OCI-LY7 (cell line): ENCODE measurements at regions not wholly inside any gene's neighbourhood (a gene's known extent, or its start where the extent isn't known, plus 50 kb on each side); places are given as distances from the start of the nearest gene placed in this dataset.
A peak's percentile ranks its signal among the peaks of the same experiment; 100 is the strongest.

Experiments used
- BruUV-seq: library from RNA; stranded (reverse); fragments of 400-500 nt; replicated peaks from 2 replicates; lab custom pipeline; 2021; lab: Mats Ljungman, UMichigan
- CTCF ChIA-PET: fragments of 300-600 bp; sonication (Branson Sonifier 250); formaldehyde crosslinking; loops from one replicate; lab custom pipeline; 2022; ENCODE audit warnings: antibody characterized with exemption; ENCODE audit not compliant: unreplicated experiment; lab: Charles Lee
- POLR2A ChIA-PET: fragments of 300-600 bp; sonication (Branson Sonifier 250); formaldehyde crosslinking; loops from one replicate; lab custom pipeline; 2022; ENCODE audit warnings: antibody characterized with exemption; lab: Charles Lee
- DNase-seq: peaks from one replicate; pipeline ENCODE4 v3.0.0-alpha.2; 2015; ENCODE audit warnings: low spot score
- H2AFZ ChIP-seq: fragments of 200-600 bp; sonication (generic), shearing (Covaris generic); 2 replicates; pipeline ENCODE4 v1.6.1; 2014; ENCODE audit warnings: mild to moderate bottlenecking, antibody characterized with exemption, low read length, moderate library complexity
- H3K27ac ChIP-seq: fragments of 200-600 bp; sonication (generic); 2 replicates; pipeline ENCODE4 v1.5.1; 2014; ENCODE audit warnings: mixed run types, low read depth, mild to moderate bottlenecking, moderate library complexity, low read length, inconsistent platforms; ENCODE audit not compliant: poor library complexity, severe bottlenecking
- H3K36me3 ChIP-seq: fragments of 200-600 bp; sonication (generic); 2 replicates; pipeline ENCODE4 v1.6.1; 2014; ENCODE audit warnings: mild to moderate bottlenecking, antibody characterized with exemption, low read length, moderate library complexity, mixed read lengths; ENCODE audit not compliant: insufficient read depth
- H3K4me1 ChIP-seq: fragments of 200-600 bp; sonication (generic); 2 replicates; pipeline ENCODE4 v1.5.1; 2014; ENCODE audit warnings: mild to moderate bottlenecking, low read length; ENCODE audit not compliant: insufficient read depth, poor library complexity, severe bottlenecking
- H3K4me2 ChIP-seq: fragments of 200-600 bp; sonication (generic); 2 replicates; pipeline ENCODE4 v1.6.1; 2014; ENCODE audit warnings: mild to moderate bottlenecking, low read length
- H3K4me3 ChIP-seq: fragments of 200-600 bp; sonication (generic); 2 replicates; pipeline ENCODE4 v1.5.1; 2014; ENCODE audit warnings: mild to moderate bottlenecking, low read depth, low read length; ENCODE audit not compliant: poor library complexity, severe bottlenecking
- H3K79me2 ChIP-seq: fragments of 200-600 bp; sonication (generic); 2 replicates; pipeline ENCODE4 v1.6.1; 2016; ENCODE audit warnings: low read depth, mild to moderate bottlenecking, low read length, moderate library complexity, mixed read lengths; ENCODE audit not compliant: insufficient read depth
- H3K9me2 ChIP-seq: fragments of 200-600 bp; sonication (generic); 2 replicates; pipeline ENCODE4 v1.6.1; 2016; ENCODE audit warnings: mild to moderate bottlenecking, low read length, mixed read lengths; ENCODE audit not compliant: insufficient read depth
- H3K9me3 ChIP-seq: fragments of 200-600 bp; sonication (generic); 2 replicates; pipeline ENCODE4 v1.6.1; 2014; ENCODE audit warnings: mild to moderate bottlenecking, mixed run types, low read length, mixed read lengths
- H4K20me1 ChIP-seq: fragments of 200-600 bp; sonication (generic); 2 replicates; pipeline ENCODE4 v1.6.1; 2014; ENCODE audit warnings: mild to moderate bottlenecking, antibody characterized with exemption, low read length, moderate library complexity, mixed read lengths; ENCODE audit not compliant: insufficient read depth
- EZH2phosphoT487 ChIP-seq: fragments of 200-600 bp; sonication (generic); IDR thresholded peaks from 2 replicates; pipeline ENCODE4 v1.6.1; 2018; ENCODE audit warnings: low read depth, borderline replicate concordance, mild to moderate bottlenecking, mixed run types, antibody characterized with exemption, low read length, moderate library complexity, mixed read lengths
- intact Hi-C: fragments of 100-400 bp; cut with micrococcal nuclease; formaldehyde crosslinking; loops from one replicate; pipeline ENCODE4 v1.10.0; 2022; ENCODE audit not compliant: unreplicated experiment
- TF ChIP-seq, protein P1 (sequence below): fragments of 200-600 bp; sonication (generic); conservative IDR thresholded peaks from 2 replicates; pipeline ENCODE4 v1.5.1; 2014; ENCODE audit warnings: mild to moderate bottlenecking, antibody characterized with exemption, low read length, moderate library complexity, mixed read lengths

- POLR2A ChIA-PET, result no interaction called here
- no TSS peak for BruUV-seq
- intact Hi-C loops, result no loop called here
Measured at GRCh38 chr4:149975172-149975571, 103.1 kb upstream of the DCLK2 start.

GRCh38 chr4:149980121-149980682 lies 98.0 kb upstream of the DCLK2 start:
- Histone ChIP-seq H3K36me3 (no peaks in the 10 kb centered on the region), H4K20me1 (no peaks in the 10 kb centered on the region), H3K79me2 (no peaks in the 10 kb centered on the region), H3K4me1 (no peaks in the 10 kb centered on the region), H3K9me2 (no peaks in the 10 kb centered on the region), H3K4me3 (no peak overlapping the region), H3K4me2 (no peak overlapping the region), H2AFZ (no peak overlapping the region), H3K27ac (no peak overlapping the region), H3K9me3 (no peaks in the 10 kb centered on the region)
- intact Hi-C loops, result loop anchor here (10.0 kb wide), 1 partner anchor 885 kb away; no protein-coding TSS in a partner anchor
- DNase-seq, result no peak
- POLR2A ChIA-PET, result no interaction called here
- TF ChIP-seq, protein P1, sequence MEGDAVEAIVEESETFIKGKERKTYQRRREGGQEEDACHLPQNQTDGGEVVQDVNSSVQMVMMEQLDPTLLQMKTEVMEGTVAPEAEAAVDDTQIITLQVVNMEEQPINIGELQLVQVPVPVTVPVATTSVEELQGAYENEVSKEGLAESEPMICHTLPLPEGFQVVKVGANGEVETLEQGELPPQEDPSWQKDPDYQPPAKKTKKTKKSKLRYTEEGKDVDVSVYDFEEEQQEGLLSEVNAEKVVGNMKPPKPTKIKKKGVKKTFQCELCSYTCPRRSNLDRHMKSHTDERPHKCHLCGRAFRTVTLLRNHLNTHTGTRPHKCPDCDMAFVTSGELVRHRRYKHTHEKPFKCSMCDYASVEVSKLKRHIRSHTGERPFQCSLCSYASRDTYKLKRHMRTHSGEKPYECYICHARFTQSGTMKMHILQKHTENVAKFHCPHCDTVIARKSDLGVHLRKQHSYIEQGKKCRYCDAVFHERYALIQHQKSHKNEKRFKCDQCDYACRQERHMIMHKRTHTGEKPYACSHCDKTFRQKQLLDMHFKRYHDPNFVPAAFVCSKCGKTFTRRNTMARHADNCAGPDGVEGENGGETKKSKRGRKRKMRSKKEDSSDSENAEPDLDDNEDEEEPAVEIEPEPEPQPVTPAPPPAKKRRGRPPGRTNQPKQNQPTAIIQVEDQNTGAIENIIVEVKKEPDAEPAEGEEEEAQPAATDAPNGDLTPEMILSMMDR, result no peak
- TF ChIP-seq EZH2phosphoT487, result no peak
- no TSS peak for BruUV-seq
- CTCF ChIA-PET, result no interaction called here

More at GRCh38 chr4:149975172-149975571, 103.1 kb upstream of the DCLK2 start:
- H3K4me3 ChIP-seq, result no peak overlapping the region
- H3K9me2 ChIP-seq, result no peaks in the 10 kb centered on the region
- H3K4me1 ChIP-seq, result no peaks in the 10 kb centered on the region
- no peak overlapping the region for H2AFZ ChIP-seq
- H3K9me3 ChIP-seq, result no peaks in the 10 kb centered on the region
- no peak overlapping the region for H3K4me2 ChIP-seq
- H3K36me3 ChIP-seq, result no peaks in the 10 kb centered on the region
- CTCF ChIA-PET, result no interaction called here
- no peak for DNase-seq
- no peak overlapping the region for H3K27ac ChIP-seq
- no peaks in the 10 kb centered on the region for H3K79me2 ChIP-seq
- TF ChIP-seq, protein P1, result no peak
- no peak for TF ChIP-seq EZH2phosphoT487
- H4K20me1 ChIP-seq, result no peaks in the 10 kb centered on the region

DNA sequence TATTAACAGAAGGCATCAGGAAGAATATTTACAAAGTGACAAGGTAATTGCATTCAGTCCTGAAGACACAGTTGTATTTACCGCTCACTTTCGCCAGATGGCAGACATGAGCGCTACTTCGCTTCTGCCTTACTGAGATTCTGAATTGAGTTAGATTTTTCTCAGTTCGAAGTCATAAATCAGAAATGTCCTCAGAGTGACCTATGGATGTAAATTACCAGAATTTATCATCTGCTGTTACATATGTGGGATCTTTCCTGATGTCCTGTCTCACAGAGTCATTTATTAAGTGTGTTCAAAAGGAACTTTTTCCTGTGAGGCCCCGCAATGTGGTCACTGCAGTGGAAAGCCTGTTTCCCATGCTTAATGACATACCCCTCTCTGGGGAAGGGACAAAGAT lies 97.3 kb upstream of the DCLK2 start:
- ChIA-PET CTCF (no interaction called here), POLR2A (no interaction called here)
- Histone ChIP-seq H3K27ac (no peak overlapping the region), H3K4me3 (no peak overlapping the region), H3K4me2 (no peak overlapping the region), H3K79me2 (no peaks in the 10 kb centered on the region), H2AFZ (no peak overlapping the region), H3K36me3 (no peaks in the 10 kb centered on the region), H4K20me1 (no peaks in the 10 kb centered on the region), H3K9me2 (no peaks in the 10 kb centered on the region), H3K9me3 (no peaks in the 10 kb centered on the region), H3K4me1 (no peaks in the 10 kb centered on the region)
- BruUV-seq, result no TSS peak
- TF ChIP-seq, protein P1, result peak; percentile 89
- no peak for TF ChIP-seq EZH2phosphoT487
- peak; percentile 43 for DNase-seq
- intact Hi-C loops, result loop anchor here (10.0 kb wide), 1 partner anchor 884 kb away; no protein-coding TSS in a partner anchor
